Heart right ventricle (tissue), 16 donors: ENCODE measurements at regions not wholly inside any gene's neighbourhood (a gene's known extent, or its start where the extent isn't known, plus 50 kb on each side); places are given as distances from the start of the nearest gene placed in this dataset.

Source experiments
- ATAC-seq, 8 donors: fragments of 200-7000 bp; cut with Tn5 transposase; one replicate each; pipeline ENCODE4 v1.9.1; 2020; ENCODE audit warnings: mild to moderate bottlenecking in 8 of 8, moderate library complexity in 8 of 8, moderate number of reproducible peaks in 1 of 8
- DNase-seq, 2 donors: peaks; one replicate each; pipeline ENCODE4 v3.0.0-alpha.2; 2020
- H3K27ac ChIP-seq, 10 donors: fragments of 200-600 bp; sonication (generic) in 2 of 10; one replicate each; pipeline versions ENCODE4 v1.5.0 to v1.8.0; 2020 to 2022; ENCODE audit warnings: mild to moderate bottlenecking in 3 of 10
- H3K27me3 ChIP-seq, 7 donors: fragments of 200-600 bp; one replicate each; pipeline ENCODE4 v1.8.0; 2021 to 2022; ENCODE audit warnings: mild to moderate bottlenecking in 2 of 7
- H3K36me3 ChIP-seq, 9 donors: fragments of 200-600 bp; sonication (generic) in 1 of 9; one replicate each; pipeline versions ENCODE4 v1.5.0 to v1.8.0; 2020 to 2022; ENCODE audit warnings: mild to moderate bottlenecking in 2 of 9
- H3K4me1 ChIP-seq, 9 donors: fragments of 200-600 bp; sonication (generic) in 1 of 9; one replicate each; pipeline versions ENCODE4 v1.5.0 to v1.8.0; 2020 to 2022; ENCODE audit warnings: mild to moderate bottlenecking in 4 of 9
- H3K4me3 ChIP-seq, 10 donors: fragments of 200-600 bp; sonication (generic) in 2 of 10; one replicate each; pipeline versions ENCODE4 v1.5.0 to v1.8.0; 2020 to 2022; ENCODE audit warnings: mild to moderate bottlenecking in 7 of 10, moderate library complexity in 2 of 10
- H3K9me3 ChIP-seq, 11 donors: fragments of 200-600 bp in 10 of 11; sonication (generic) in 2 of 11; one replicate each; pipeline versions ENCODE4 v1.5.0 to v1.8.0; 2013 to 2022; ENCODE audit warnings: mild to moderate bottlenecking in 2 of 11, control low read depth in 1 of 11, moderate library complexity in 1 of 11
- CTCF ChIP-seq, 9 donors: fragments of 200-600 bp; sonication (generic) in 2 of 9; IDR thresholded peaks; one replicate each; pipeline versions ENCODE4 v1.5.0 to v1.8.0; 2021 to 2022; ENCODE audit warnings: antibody characterized with exemption in 9 of 9, mild to moderate bottlenecking in 5 of 9, moderate library complexity in 1 of 9
- WGBS, 2 donors: extraction: QIAGEN DNeasy Blood & Tissue Kit; methylation state at CpG; one replicate each; pipeline ENCODE4 v1.1.7; 2013; ENCODE audit warnings: inconsistent platforms in 1 of 2; 5-methylcytosine and 5-hydroxymethylcytosine counted together
- intact Hi-C, 10 donors: fragments of 100-400 bp; cut with DNase I; formaldehyde crosslinking; loops; one replicate each; pipeline versions ENCODE4 v1.11.1 to v1.14.2; 2022
- donor health status: Arrhythmogenic right ventricular cardiomyopathy.
- donor health status: ischemic (EF 13 %, LVEDD 7.1; RV severe dilation, severe dysfunction).
- donor health status: healthy with polysubstance abuse.
- donor health status: DM: no; HTN: yes; CAD: no.
- donor health status: DM: no; HTN: no; CAD: no.
- donor health status: ischemic (EF 25% LVEDD 6.9; RV normal size, moderate dysfunction).
- donor health status: ischemic (EF 25% LVEDD 5.7; RV mildly dilated, moderate dysfunction).
- donor health status: healthy.
- donor health status: DM: yes; HTN: yes; CAD: no.
- donor health status: Ischemic cardiomyopathy.
- donor health status: ischemic (EF 35%, LVEDD 5.7; RV mildly dilated, moderate dysfunction).
- donor health status: nonischemic (EF 11% LVEDD 7.7; RV severe dilation, severe dysfunction).
- donor health status: DM: yes; HTN: yes; CAD: no.
- donor health status: PGD.
- donor health status: ischemic (EF 29% LVEDD 5.4; RV normal size, mild dysfunction).
- donor health status: nonischemic (EF 23%, LVEDD 6.1; RV moderate dilation, normal function).

- Histone ChIP-seq H3K4me3 (no peak overlapping the region), H3K27me3 (no peaks in the 10 kb centered on the region), H3K27ac (no peak overlapping the region), H3K4me1 (peaks cover 0 to 8% (median 0%) of the 10 kb centered on the region in 9 donors), H3K36me3 (no peaks in the 10 kb centered on the region), H3K9me3 (peaks cover 0 to 19% (median 0%) of the 10 kb centered on the region in 11 donors)
- WGBS, 2 donors = 66 to 67% methylated on average over 3 of the region's 3 CpGs
- DNase-seq (no peak), ATAC-seq (no peak)
- intact Hi-C loops = loop anchor here in 1 of 10 donors (10.0 kb wide), 1 partner anchor 113 kb away; no protein-coding TSS in a partner anchor
- TF ChIP-seq CTCF (IDR thresholded peaks at IDR 0.05) = no peak
These were observed 201.2 kb downstream of the ASB1 start for GRCh38 chr2:238627899-238628298.

- intact Hi-C loops = loop anchor here in 1 of 10 donors (10.0 kb wide), 1 partner anchor 114 kb away; no protein-coding TSS in a partner anchor
- WGBS, 2 donors = 66 to 74% methylated on average over 8 of the region's 8 CpGs
- no peak for ATAC-seq
- H3K4me3 ChIP-seq = no peak overlapping the region
- no peak for DNase-seq
- peaks cover 0 to 8% (median 0%) of the 10 kb centered on the region in 9 donors for H3K4me1 ChIP-seq
- H3K9me3 ChIP-seq = peaks cover 0 to 19% (median 0%) of the 10 kb centered on the region in 11 donors
- H3K36me3 ChIP-seq = no peaks in the 10 kb centered on the region
- no peaks in the 10 kb centered on the region for H3K27me3 ChIP-seq
- no peak overlapping the region for H3K27ac ChIP-seq
- no peak for TF ChIP-seq CTCF (IDR thresholded peaks at IDR 0.05)
These were observed 202.3 kb downstream of the ASB1 start for GRCh38 chr2:238629064-238629463.

- DNase-seq = no peak
- TF ChIP-seq CTCF (IDR thresholded peaks at IDR 0.05) = no peak
- intact Hi-C loops = no loop called here
- H3K4me1 ChIP-seq = peaks cover 0 to 8% (median 0%) of the 10 kb centered on the region in 9 donors
- no peaks in the 10 kb centered on the region for H3K36me3 ChIP-seq
- peaks cover 0 to 7% (median 0%) of the 10 kb centered on the region in 11 donors for H3K9me3 ChIP-seq
- peak overlapping the region in 8 of 10 donors; percentile 12 to 67 (median 30) for H3K27ac ChIP-seq
- peak in 6 of 8 donors; percentile 39 to 74 (median 52) for ATAC-seq
- WGBS, 2 donors = 78 to 80% methylated on average over 15 of the region's 15 CpGs
- H3K27me3 ChIP-seq = no peaks in the 10 kb centered on the region
- H3K4me3 ChIP-seq = no peak overlapping the region
These were observed 204.9 kb downstream of the ASB1 start for GRCh38 chr2:238631491-238632180.

GRCh38 chr2:238632181-238633060, 205.7 kb downstream of the ASB1 start:
- no peaks in the 10 kb centered on the region for H3K36me3 ChIP-seq
- no peak overlapping the region for H3K4me3 ChIP-seq
- TF ChIP-seq CTCF (IDR thresholded peaks at IDR 0.05) = no peak
- ATAC-seq = peak; percentile 25 to 92 (median 82)
- 79 to 83% methylated on average over 26 of the region's 26 CpGs for WGBS, 2 donors
- H3K27ac ChIP-seq = peak overlapping the region in 8 of 10 donors; percentile 12 to 67 (median 30)
- peaks cover 0 to 8% (median 0%) of the 10 kb centered on the region in 9 donors for H3K4me1 ChIP-seq
- H3K9me3 ChIP-seq = peaks cover 0 to 1% (median 0%) of the 10 kb centered on the region in 11 donors
- no peaks in the 10 kb centered on the region for H3K27me3 ChIP-seq
- intact Hi-C loops = no loop called here
- peak in 1 of 2 donors; percentile 15 for DNase-seq
